IMR-90 (cell line): ENCODE measurements at regions not wholly inside any gene's neighbourhood (a gene's known extent, or its start where the extent isn't known, plus 50 kb on each side); places are given as distances from the start of the nearest gene placed in this dataset.

ENCODE experiments used
- CTCF ChIP-seq: conservative IDR thresholded peaks from 2 replicates; pipeline ENCODE4 v1.5.1; 2012; ENCODE audit warnings: mild to moderate bottlenecking, low read depth, low read length, improper control_type of control experiment
- MAZ ChIP-seq: IDR thresholded peaks from 2 replicates; pipeline ENCODE4 v1.6.1; 2012; ENCODE audit warnings: low read depth, mild to moderate bottlenecking, low read length, improper control_type of control experiment, moderate library complexity, borderline replicate concordance
- MXI1 ChIP-seq: IDR thresholded peaks from 2 replicates; pipeline ENCODE4 v1.6.1; 2012; ENCODE audit warnings: low read depth, mild to moderate bottlenecking, low read length, moderate library complexity, borderline replicate concordance
- POLR2A ChIP-seq: IDR thresholded peaks from 2 replicates; pipeline ENCODE4 v1.6.1; 2012; ENCODE audit warnings: mild to moderate bottlenecking, low read depth, low read length

GRCh38 chr1:214208460-214208859, 72.5 kb upstream of the SMYD2 start:
- no peak for TF ChIP-seq CTCF
- no peak for TF ChIP-seq MXI1
- TF ChIP-seq MAZ: no peak
- no peak for TF ChIP-seq POLR2A
